ENCODE measurements at regions not wholly inside any gene's neighbourhood (a gene's known extent, or its start where the extent isn't known, plus 50 kb on each side); places are given as distances from the start of the nearest gene placed in this dataset.

GRCh38 chr2:150303281-150303680 lies 184.2 kb downstream of the RND3 start:
- no peak for TF ChIP-seq CTCF (IDR thresholded peaks at IDR 0.05)
- no peak for TF ChIP-seq POLR2A (IDR thresholded peaks at IDR 0.05)

Measured in lower leg skin (tissue), 3 donors.